Ovary (tissue), 7 donors: ENCODE measurements at regions not wholly inside any gene's neighbourhood (a gene's known extent, or its start where the extent isn't known, plus 50 kb on each side); places are given as distances from the start of the nearest gene placed in this dataset.
A peak's percentile ranks its signal among the peaks of the same experiment; 100 is the strongest.
"Not testable (repeated sequence)": the region's sequence is repeated elsewhere in the genome, so short reads cannot be mapped to it uniquely, and the experiment has no call there.

Experiments
- DNase-seq, 5 donors: peaks; one replicate each; pipeline ENCODE4 v3.0.0-alpha.2; 2019 to 2020
- H3K27ac ChIP-seq, 2 donors: fragments of 200-600 bp; one replicate each; pipeline versions ENCODE4 v1.5.1 to v1.8.0; 2019 to 2022
- H3K27me3 ChIP-seq: fragments of 200-600 bp; one replicate; pipeline ENCODE4 v1.8.0; 2022
- H3K36me3 ChIP-seq: fragments of 200-600 bp; sonication (generic); one replicate; pipeline ENCODE4 v1.5.1; 2019
- H3K4me1 ChIP-seq: one replicate; pipeline ENCODE4 v1.8.1; 2013; ENCODE audit warnings: mild to moderate bottlenecking, moderate library complexity; ENCODE audit not compliant: insufficient read depth
- H3K4me3 ChIP-seq: fragments of 200-600 bp; sonication (generic); one replicate; pipeline ENCODE4 v1.5.1; 2017
- H3K9me3 ChIP-seq, 2 donors: fragments of 200-600 bp in 1 of 2; sonication (generic) in 1 of 2; one replicate each; pipeline versions ENCODE4 v1.5.1 to v1.8.1; 2013 to 2019; ENCODE audit warnings: mild to moderate bottlenecking in 1 of 2, moderate library complexity in 1 of 2
- EP300 ChIP-seq: sonication (generic); formaldehyde crosslinking; IDR thresholded peaks from one replicate; pipeline ENCODE4 v1.6.1; 2017; ENCODE audit warnings: antibody characterized with exemption
- POLR2A ChIP-seq: fragments of 450-650 bp; IDR thresholded peaks from one replicate; pipeline ENCODE4 v1.6.1; 2017; ENCODE audit warnings: antibody characterized with exemption, mild to moderate bottlenecking, moderate library complexity
- WGBS, 3 donors: extraction: QIAGEN DNeasy Blood & Tissue Kit in 1 of 3; methylation state at CpG; one replicate each; pipeline versions ENCODE4 v1.1.5 to v1.1.7; 2013 to 2017; 5-methylcytosine and 5-hydroxymethylcytosine counted together
- intact Hi-C, 4 donors: fragments of 100-400 bp; cut with DNase I; formaldehyde crosslinking; loops; one replicate each; pipeline versions ENCODE4 v1.11.0 to v1.15.1; 2022 to 2023
- TF ChIP-seq, protein P1 (sequence below), 3 donors: fragments of 450-650 bp in 2 of 3; fragments of 200-600 bp in 1 of 3; IDR thresholded peaks; one replicate each; pipeline versions ENCODE4 v1.5.1 to v1.8.0; 2016 to 2022; ENCODE audit warnings: antibody characterized with exemption in 3 of 3, mild to moderate bottlenecking in 1 of 3
- donor health status: DM: no; HTN: no; CAD: no; lungs with moderate emphysema.
- donor health status: DM: no; HTN: no; CAD: no.
- donor health status: Bipolar disorder and iron deficiency.
- donor health status: DM: no; HTN: no; CAD: no.
- donor health status: DM: yes; HTN: yes; CAD: no.

DNA sequence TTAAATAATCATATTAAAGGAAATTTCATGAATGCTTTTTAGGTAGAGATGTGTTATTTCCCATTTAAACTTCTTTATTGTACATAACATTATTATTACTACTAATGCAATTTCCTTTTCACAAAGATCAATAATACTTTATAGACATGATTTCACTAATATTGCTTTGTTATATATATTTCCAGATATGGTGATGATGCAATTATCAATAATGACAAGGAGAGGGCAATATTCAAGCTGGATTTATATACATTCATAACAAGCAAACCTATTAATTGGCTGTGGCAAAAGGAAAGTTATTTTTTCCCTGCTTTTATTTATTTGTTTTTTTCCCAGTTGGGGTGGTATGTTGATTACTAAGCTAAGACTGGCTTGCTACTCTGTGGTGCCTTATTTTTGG is 113.5 kb downstream of the RAP2B start:
- H3K4me1 ChIP-seq = no peaks in the 10 kb centered on the region
- no peak for TF ChIP-seq EP300
- TF ChIP-seq, protein P1, sequence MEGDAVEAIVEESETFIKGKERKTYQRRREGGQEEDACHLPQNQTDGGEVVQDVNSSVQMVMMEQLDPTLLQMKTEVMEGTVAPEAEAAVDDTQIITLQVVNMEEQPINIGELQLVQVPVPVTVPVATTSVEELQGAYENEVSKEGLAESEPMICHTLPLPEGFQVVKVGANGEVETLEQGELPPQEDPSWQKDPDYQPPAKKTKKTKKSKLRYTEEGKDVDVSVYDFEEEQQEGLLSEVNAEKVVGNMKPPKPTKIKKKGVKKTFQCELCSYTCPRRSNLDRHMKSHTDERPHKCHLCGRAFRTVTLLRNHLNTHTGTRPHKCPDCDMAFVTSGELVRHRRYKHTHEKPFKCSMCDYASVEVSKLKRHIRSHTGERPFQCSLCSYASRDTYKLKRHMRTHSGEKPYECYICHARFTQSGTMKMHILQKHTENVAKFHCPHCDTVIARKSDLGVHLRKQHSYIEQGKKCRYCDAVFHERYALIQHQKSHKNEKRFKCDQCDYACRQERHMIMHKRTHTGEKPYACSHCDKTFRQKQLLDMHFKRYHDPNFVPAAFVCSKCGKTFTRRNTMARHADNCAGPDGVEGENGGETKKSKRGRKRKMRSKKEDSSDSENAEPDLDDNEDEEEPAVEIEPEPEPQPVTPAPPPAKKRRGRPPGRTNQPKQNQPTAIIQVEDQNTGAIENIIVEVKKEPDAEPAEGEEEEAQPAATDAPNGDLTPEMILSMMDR (IDR thresholded peaks at IDR 0.05) = no peak
- no peak for TF ChIP-seq POLR2A
- H3K4me3 ChIP-seq = no peak overlapping the region
- H3K27me3 ChIP-seq = no peaks in the 10 kb centered on the region
- intact Hi-C loops = no loop called here
- no peaks in the 10 kb centered on the region for H3K36me3 ChIP-seq
- no peak for DNase-seq
- no peak overlapping the region for H3K27ac ChIP-seq
- no peaks in the 10 kb centered on the region for H3K9me3 ChIP-seq

DNA sequence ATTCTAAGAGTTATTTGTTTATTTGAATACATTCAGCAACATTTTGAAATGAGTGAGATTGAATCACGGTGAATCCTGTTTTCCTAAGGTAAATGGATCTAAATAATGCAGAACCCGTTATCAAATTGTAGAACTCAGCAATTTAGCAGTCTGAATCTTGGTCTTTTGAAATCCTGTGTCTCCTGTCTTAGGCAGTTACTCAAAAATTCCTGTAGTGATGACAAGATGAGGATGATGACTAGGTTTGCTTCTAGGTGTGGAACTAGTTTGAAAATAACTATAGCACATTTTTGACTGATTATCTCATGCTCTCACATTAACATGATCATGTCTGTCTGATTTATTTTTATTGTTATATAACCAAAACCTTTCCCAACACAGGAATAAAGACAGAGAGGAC is 115.0 kb downstream of the RAP2B start:
- no peaks in the 10 kb centered on the region for H3K27me3 ChIP-seq
- DNase-seq = no peak
- 91 to 95% (median 94%) methylated on average over 2 of the region's 2 CpGs for WGBS, 3 donors
- intact Hi-C loops = no loop called here
- H3K4me1 ChIP-seq = no peaks in the 10 kb centered on the region
- no peak overlapping the region for H3K4me3 ChIP-seq
- no peak overlapping the region for H3K27ac ChIP-seq
- H3K9me3 ChIP-seq = no peaks in the 10 kb centered on the region
- H3K36me3 ChIP-seq = no peaks in the 10 kb centered on the region
- no peak for TF ChIP-seq POLR2A
- TF ChIP-seq EP300 = no peak
- TF ChIP-seq, protein P1 (IDR thresholded peaks at IDR 0.05) = no peak

- H3K36me3 ChIP-seq, H3K9me3 ChIP-seq, DNase-seq, H3K4me3 ChIP-seq, intact Hi-C loops, H3K27ac ChIP-seq, H3K4me1 ChIP-seq, H3K27me3 ChIP-seq: not testable (repeated sequence)
- 94% methylated on average over 29 of the region's 29 CpGs for WGBS, 3 donors
Measured at GRCh38 chr3:153281236-153281997, 119.4 kb downstream of the RAP2B start.

DNA sequence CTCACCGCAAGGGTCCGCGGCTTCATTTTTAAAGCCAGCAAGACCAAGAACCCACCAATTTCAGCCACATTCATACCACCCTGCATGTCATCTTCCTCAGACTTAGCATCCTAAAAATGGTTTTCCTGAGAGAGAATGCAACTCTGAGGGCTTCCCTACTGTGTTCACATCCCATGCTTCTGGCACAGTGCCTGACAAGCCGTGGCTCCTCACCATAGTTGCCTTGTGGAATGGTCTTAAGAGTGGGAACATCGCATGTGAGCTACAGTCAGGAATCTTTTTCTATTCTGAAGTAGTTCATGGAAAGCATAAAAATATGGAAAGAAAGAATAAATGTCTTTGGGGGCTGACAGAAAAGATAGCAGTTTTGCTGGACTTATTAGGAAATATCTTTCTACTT is 120.3 kb downstream of the RAP2B start:
- Histone ChIP-seq H3K4me3 (no peak overlapping the region), H3K36me3 (no peaks in the 10 kb centered on the region), H3K9me3 (no peaks in the 10 kb centered on the region), H3K4me1 (no peaks in the 10 kb centered on the region), H3K27ac (no peak overlapping the region), H3K27me3 (no peaks in the 10 kb centered on the region)
- intact Hi-C loops = no loop called here
- WGBS, 3 donors = 90 to 95% (median 94%) methylated on average over 5 of the region's 5 CpGs
- no peak for DNase-seq
- TF ChIP-seq EP300 (no peak), POLR2A (no peak)
- TF ChIP-seq, protein P1 (IDR thresholded peaks at IDR 0.05) = no peak

- H3K27ac ChIP-seq = no peak overlapping the region
Measured at GRCh38 chr3:153284282-153284938, 122.4 kb downstream of the RAP2B start.

More at GRCh38 chr3:153284282-153284938, 122.4 kb downstream of the RAP2B start:
- 6 to 10% (median 7%) methylated on average over 4 of the region's 4 CpGs for WGBS, 3 donors
- intact Hi-C loops = no loop called here
- Histone ChIP-seq H3K9me3 (no peaks in the 10 kb centered on the region), H3K27me3 (no peaks in the 10 kb centered on the region), H3K36me3 (no peaks in the 10 kb centered on the region), H3K4me1 (no peaks in the 10 kb centered on the region), H3K4me3 (no peak overlapping the region)
- peak in 3 of 5 donors; percentile 38 to 47 (median 46) for DNase-seq
- TF ChIP-seq, protein P1 (IDR thresholded peaks at IDR 0.05) = no peak
- TF ChIP-seq EP300 (no peak), POLR2A (no peak)
